ENCODE measurements at regions not wholly inside any gene's neighbourhood (a gene's known extent, or its start where the extent isn't known, plus 50 kb on each side); places are given as distances from the start of the nearest gene placed in this dataset.

- no peaks in the 10 kb centered on the region for H3K4me1 ChIP-seq (ENCODE audit: control insufficient read depth, extremely low read depth, insufficient read depth, low read length)
- no peaks in the 10 kb centered on the region for H3K9me3 ChIP-seq (ENCODE audit: control insufficient read depth, low read depth, low read length)
- dilution Hi-C loops (cut with MboI; ENCODE audit: extremely low pct_ligation_motif_present, low sequenced_read_pairs) = no loop called here
- no peak overlapping the region for H3K4me2 ChIP-seq (ENCODE audit: control insufficient read depth, extremely low read depth, insufficient read depth, low read depth, low read length)
- H3K9ac ChIP-seq (ENCODE audit: control insufficient read depth, extremely low read depth, insufficient read depth, low read length) = no peak overlapping the region
- H2AFZ ChIP-seq (ENCODE audit: control insufficient read depth, low read length) = no peak overlapping the region
- FAIRE-seq (no peak), DNase-seq (ENCODE audit: low read depth, low spot score) (no peak)
- H3K9me1 ChIP-seq (ENCODE audit: control insufficient read depth, extremely low read depth, insufficient read depth, low read length) = no peaks in the 10 kb centered on the region
- no peaks in the 10 kb centered on the region for H3K36me3 ChIP-seq (ENCODE audit: control insufficient read depth in 2 of 2, extremely low read depth in 1 of 2, insufficient read depth in 2 of 2, low read length in 2 of 2)
- H3K4me3 ChIP-seq (ENCODE audit: control insufficient read depth in 2 of 3, extremely low read depth in 1 of 3, insufficient read depth in 2 of 3, low read depth in 1 of 3, low read length in 3 of 3) = no peak overlapping the region
- H3K27me3 ChIP-seq (ENCODE audit: control insufficient read depth, extremely low read depth, insufficient read depth, low read length) = peaks cover 3% of the 10 kb centered on the region
- no peak overlapping the region for H3K27ac ChIP-seq (ENCODE audit: control insufficient read depth, insufficient read depth, low read length)
- H4K20me1 ChIP-seq (ENCODE audit: control insufficient read depth, extremely low read depth, insufficient read depth, low read length) = no peaks in the 10 kb centered on the region
- no peaks in the 10 kb centered on the region for H3K79me2 ChIP-seq (ENCODE audit: control insufficient read depth, insufficient read depth, low read length)
- TF ChIP-seq EZH2 (IDR thresholded peaks at IDR 0.05; ENCODE audit: low read length) (no peak), CTCF (optimal IDR thresholded peaks at IDR 0.05 in 1 of 3, IDR thresholded peaks at IDR 0.05 in 1 of 3, conservative IDR thresholded peaks at IDR 0.05 in 1 of 3; ENCODE audit: extremely low read depth in 1 of 3, insufficient read depth in 2 of 3, low read length in 3 of 3) (no peak)
Measured at GRCh38 chrX:39542316-39542715, 555.4 kb downstream of the BCOR start.

- Histone ChIP-seq H3K27ac (ENCODE audit: control insufficient read depth, insufficient read depth, low read length) (no peak overlapping the region), H3K4me3 (ENCODE audit: control insufficient read depth in 2 of 3, extremely low read depth in 1 of 3, insufficient read depth in 2 of 3, low read depth in 1 of 3, low read length in 3 of 3) (no peak overlapping the region), H3K4me2 (ENCODE audit: control insufficient read depth, extremely low read depth, insufficient read depth, low read depth, low read length) (no peak overlapping the region), H3K9ac (ENCODE audit: control insufficient read depth, extremely low read depth, insufficient read depth, low read length) (no peak overlapping the region), H3K27me3 (ENCODE audit: control insufficient read depth, extremely low read depth, insufficient read depth, low read length) (no peaks in the 10 kb centered on the region), H3K9me3 (ENCODE audit: control insufficient read depth, low read depth, low read length) (peaks cover 2% of the 10 kb centered on the region), H2AFZ (ENCODE audit: control insufficient read depth, low read length) (no peak overlapping the region), H4K20me1 (ENCODE audit: control insufficient read depth, extremely low read depth, insufficient read depth, low read length) (no peaks in the 10 kb centered on the region), H3K79me2 (ENCODE audit: control insufficient read depth, insufficient read depth, low read length) (no peaks in the 10 kb centered on the region), H3K4me1 (ENCODE audit: control insufficient read depth, extremely low read depth, insufficient read depth, low read length) (no peaks in the 10 kb centered on the region), H3K9me1 (ENCODE audit: control insufficient read depth, extremely low read depth, insufficient read depth, low read length) (no peaks in the 10 kb centered on the region), H3K36me3 (ENCODE audit: control insufficient read depth in 2 of 2, extremely low read depth in 1 of 2, insufficient read depth in 2 of 2, low read length in 2 of 2) (no peaks in the 10 kb centered on the region)
- dilution Hi-C loops (cut with MboI; ENCODE audit: extremely low pct_ligation_motif_present, low sequenced_read_pairs) = no loop called here
- DNase-seq (ENCODE audit: low read depth, low spot score) (no peak), FAIRE-seq (no peak)
- TF ChIP-seq CTCF (optimal IDR thresholded peaks at IDR 0.05 in 1 of 3, IDR thresholded peaks at IDR 0.05 in 1 of 3, conservative IDR thresholded peaks at IDR 0.05 in 1 of 3; ENCODE audit: extremely low read depth in 1 of 3, insufficient read depth in 2 of 3, low read length in 3 of 3) (no peak), EZH2 (IDR thresholded peaks at IDR 0.05; ENCODE audit: low read length) (no peak)
Measured at GRCh38 chrX:39550795-39551361, 546.9 kb downstream of the BCOR start.

All from keratinocyte (primary cell).